MM.1S (cell line): ENCODE measurements at regions not wholly inside any gene's neighbourhood (a gene's known extent, or its start where the extent isn't known, plus 50 kb on each side); places are given as distances from the start of the nearest gene placed in this dataset.
"Not testable (repeated sequence)": the region's sequence is repeated elsewhere in the genome, so short reads cannot be mapped to it uniquely, and the experiment has no call there.

Source experiments
- DNase-seq: peaks from one replicate; pipeline ENCODE4 v3.0.0-alpha.2; 2015
- H2AFZ ChIP-seq: fragments of 300-600 bp; sonication (generic); 2 replicates; pipeline ENCODE4 v1.6.0; 2016; ENCODE audit warnings: antibody characterized with exemption, low read length
- H3F3A ChIP-seq: fragments of 300-600 bp; sonication (generic); 2 replicates; pipeline ENCODE4 v1.6.1; 2016; ENCODE audit warnings: mild to moderate bottlenecking, antibody characterized with exemption, low read length, moderate library complexity, mixed read lengths; ENCODE audit not compliant: insufficient read depth
- H3K27ac ChIP-seq: fragments of 300-600 bp; sonication (generic); 2 replicates; pipeline ENCODE4 v1.5.1; 2016; ENCODE audit warnings: mild to moderate bottlenecking, low read length
- H3K27me3 ChIP-seq: fragments of 300-600 bp; sonication (generic); replicated peaks from 2 replicates; pipeline ENCODE4 v1.6.0; 2016; ENCODE audit warnings: low read length; ENCODE audit not compliant: insufficient read depth
- H3K36me3 ChIP-seq: fragments of 300-600 bp; sonication (generic); replicated peaks from 2 replicates; pipeline ENCODE4 v1.6.1; 2016; ENCODE audit warnings: mild to moderate bottlenecking, low read length, mixed read lengths; ENCODE audit not compliant: insufficient read depth
- H3K4me1 ChIP-seq: fragments of 300-600 bp; sonication (generic); 2 replicates; pipeline ENCODE4 v1.6.1; 2016; ENCODE audit warnings: low read length, mixed read lengths
- H3K4me2 ChIP-seq: fragments of 300-600 bp; sonication (generic); 2 replicates; pipeline ENCODE4 v1.6.0; 2016; ENCODE audit warnings: low read depth, low read length
- H3K4me3 ChIP-seq: fragments of 300-600 bp; sonication (generic); 2 replicates; pipeline ENCODE4 v1.5.1; 2016; ENCODE audit warnings: low read length, mixed read lengths
- H3K79me2 ChIP-seq: fragments of 300-600 bp; sonication (generic); 2 replicates; pipeline ENCODE4 v1.6.1; 2016; ENCODE audit warnings: mixed run types, low read length, mixed read lengths
- H3K9ac ChIP-seq: fragments of 300-600 bp; sonication (generic); 2 replicates; pipeline ENCODE4 v1.6.1; 2016; ENCODE audit warnings: low read length, mixed read lengths
- H3K9me2 ChIP-seq: fragments of 300-600 bp; sonication (generic); replicated peaks from 2 replicates; pipeline ENCODE4 v1.6.1; 2016; ENCODE audit warnings: mild to moderate bottlenecking, low read length, mixed read lengths; ENCODE audit not compliant: insufficient read depth
- H3K9me3 ChIP-seq: fragments of 300-600 bp; sonication (generic); replicated peaks from 2 replicates; pipeline ENCODE4 v1.6.1; 2016; ENCODE audit warnings: mild to moderate bottlenecking, low read length, mixed read lengths; ENCODE audit not compliant: insufficient read depth
- H4K20me1 ChIP-seq: fragments of 300-600 bp; sonication (generic); 2 replicates; pipeline ENCODE4 v1.6.1; 2016; ENCODE audit warnings: mild to moderate bottlenecking, low read length, moderate library complexity, mixed read lengths; ENCODE audit not compliant: insufficient read depth
- EZH2 ChIP-seq: fragments of 300-600 bp; sonication (generic); optimal IDR thresholded peaks from 2 replicates; pipeline ENCODE3; 2017; ENCODE audit warnings: low read depth, mild to moderate bottlenecking, antibody characterized with exemption, low read length, mixed read lengths
- EZH2phosphoT487 ChIP-seq: fragments of 300-600 bp; sonication (generic); IDR thresholded peaks from 2 replicates; pipeline ENCODE4 v1.6.1; 2018; ENCODE audit warnings: antibody characterized with exemption, low read length
- TF ChIP-seq, protein P1 (sequence below): fragments of 300-600 bp; sonication (generic); IDR thresholded peaks from 2 replicates; pipeline ENCODE4 v1.5.1; 2016; ENCODE audit warnings: antibody characterized with exemption, low read length, mixed read lengths

GRCh38 chr17:64747938-64748540, 85.9 kb upstream of the SMURF2 start:
- no peak for DNase-seq
- Histone ChIP-seq H3K4me3 (no peak overlapping the region), H3K79me2 (no peaks in the 10 kb centered on the region), H3F3A (no peaks in the 10 kb centered on the region), H3K9ac (no peak overlapping the region), H3K9me2 (no peaks in the 10 kb centered on the region), H3K9me3 (no peaks in the 10 kb centered on the region), H4K20me1 (no peaks in the 10 kb centered on the region), H3K4me2 (no peak overlapping the region), H3K27ac (no peak overlapping the region), H3K27me3 (no peaks in the 10 kb centered on the region), H2AFZ (no peak overlapping the region), H3K36me3 (no peaks in the 10 kb centered on the region), H3K4me1 (no peaks in the 10 kb centered on the region)
- TF ChIP-seq EZH2phosphoT487 (no peak), EZH2 (no peak)
- TF ChIP-seq, protein P1, sequence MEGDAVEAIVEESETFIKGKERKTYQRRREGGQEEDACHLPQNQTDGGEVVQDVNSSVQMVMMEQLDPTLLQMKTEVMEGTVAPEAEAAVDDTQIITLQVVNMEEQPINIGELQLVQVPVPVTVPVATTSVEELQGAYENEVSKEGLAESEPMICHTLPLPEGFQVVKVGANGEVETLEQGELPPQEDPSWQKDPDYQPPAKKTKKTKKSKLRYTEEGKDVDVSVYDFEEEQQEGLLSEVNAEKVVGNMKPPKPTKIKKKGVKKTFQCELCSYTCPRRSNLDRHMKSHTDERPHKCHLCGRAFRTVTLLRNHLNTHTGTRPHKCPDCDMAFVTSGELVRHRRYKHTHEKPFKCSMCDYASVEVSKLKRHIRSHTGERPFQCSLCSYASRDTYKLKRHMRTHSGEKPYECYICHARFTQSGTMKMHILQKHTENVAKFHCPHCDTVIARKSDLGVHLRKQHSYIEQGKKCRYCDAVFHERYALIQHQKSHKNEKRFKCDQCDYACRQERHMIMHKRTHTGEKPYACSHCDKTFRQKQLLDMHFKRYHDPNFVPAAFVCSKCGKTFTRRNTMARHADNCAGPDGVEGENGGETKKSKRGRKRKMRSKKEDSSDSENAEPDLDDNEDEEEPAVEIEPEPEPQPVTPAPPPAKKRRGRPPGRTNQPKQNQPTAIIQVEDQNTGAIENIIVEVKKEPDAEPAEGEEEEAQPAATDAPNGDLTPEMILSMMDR: no peak

DNA sequence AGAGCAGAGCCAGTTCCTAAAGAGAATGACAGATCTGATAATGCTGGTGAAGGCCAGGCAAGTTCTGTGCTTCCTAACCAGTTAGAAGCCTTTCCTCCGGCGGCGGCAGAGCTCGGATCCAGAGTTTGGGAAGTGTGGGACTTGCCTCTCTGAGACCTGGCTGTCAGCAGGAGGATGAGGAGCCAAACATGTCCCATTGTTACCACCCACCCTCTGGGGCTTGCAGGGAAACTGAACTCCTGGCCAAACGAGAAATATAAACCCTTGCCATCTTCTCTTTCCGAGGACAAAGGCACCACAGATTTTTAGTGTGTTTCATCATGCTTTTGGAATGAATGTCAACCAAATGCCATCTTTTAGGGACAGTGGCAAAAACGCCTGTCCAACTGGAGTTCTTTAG, 80.2 kb upstream of the SMURF2 start:
- H3K9me2 ChIP-seq: no peaks in the 10 kb centered on the region
- H3K4me1 ChIP-seq: peaks cover 5% of the 10 kb centered on the region
- no peak overlapping the region for H3K27ac ChIP-seq

DNA sequence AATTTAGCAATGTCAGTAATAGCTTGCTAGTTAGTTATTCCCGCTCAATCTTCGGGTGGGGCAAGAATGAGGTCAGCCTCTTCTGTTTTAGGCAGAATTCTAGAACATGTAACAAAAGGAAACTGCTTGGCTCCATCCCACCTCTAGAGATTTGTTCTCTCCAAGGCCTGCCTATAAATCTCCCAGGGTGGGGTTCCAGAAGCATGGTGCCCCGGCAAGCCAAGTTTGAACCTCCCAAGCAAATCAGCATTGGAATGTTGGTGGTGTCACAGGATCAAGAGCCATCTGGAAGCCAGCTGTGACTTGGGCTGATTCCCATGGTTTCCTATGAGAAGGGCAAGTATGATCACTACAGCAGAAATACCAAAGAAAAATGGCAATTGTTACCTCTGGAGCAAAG, 79.8 kb upstream of the SMURF2 start:
- not testable (repeated sequence) for H3K4me2 ChIP-seq, DNase-seq, H3K9me2 ChIP-seq, H3F3A ChIP-seq, H3K4me3 ChIP-seq, H2AFZ ChIP-seq, H3K27me3 ChIP-seq, H3K36me3 ChIP-seq, H3K9ac ChIP-seq, H3K79me2 ChIP-seq, H3K4me1 ChIP-seq, H4K20me1 ChIP-seq, H3K27ac ChIP-seq, H3K9me3 ChIP-seq

More for the DNA sequence above, 80.2 kb upstream of the SMURF2 start:
- no peak overlapping the region for H2AFZ ChIP-seq
- no peaks in the 10 kb centered on the region for H3K27me3 ChIP-seq
- DNase-seq: no peak
- no peak for TF ChIP-seq EZH2phosphoT487
- TF ChIP-seq EZH2: no peak
- TF ChIP-seq, protein P1: no peak
- H3F3A ChIP-seq: no peaks in the 10 kb centered on the region
- no peaks in the 10 kb centered on the region for H3K36me3 ChIP-seq
- no peaks in the 10 kb centered on the region for H3K9me3 ChIP-seq
- H3K4me3 ChIP-seq: no peak overlapping the region
- H3K79me2 ChIP-seq: no peaks in the 10 kb centered on the region
- no peak overlapping the region for H3K9ac ChIP-seq
- H3K4me2 ChIP-seq: no peak overlapping the region
- no peaks in the 10 kb centered on the region for H4K20me1 ChIP-seq

DNA sequence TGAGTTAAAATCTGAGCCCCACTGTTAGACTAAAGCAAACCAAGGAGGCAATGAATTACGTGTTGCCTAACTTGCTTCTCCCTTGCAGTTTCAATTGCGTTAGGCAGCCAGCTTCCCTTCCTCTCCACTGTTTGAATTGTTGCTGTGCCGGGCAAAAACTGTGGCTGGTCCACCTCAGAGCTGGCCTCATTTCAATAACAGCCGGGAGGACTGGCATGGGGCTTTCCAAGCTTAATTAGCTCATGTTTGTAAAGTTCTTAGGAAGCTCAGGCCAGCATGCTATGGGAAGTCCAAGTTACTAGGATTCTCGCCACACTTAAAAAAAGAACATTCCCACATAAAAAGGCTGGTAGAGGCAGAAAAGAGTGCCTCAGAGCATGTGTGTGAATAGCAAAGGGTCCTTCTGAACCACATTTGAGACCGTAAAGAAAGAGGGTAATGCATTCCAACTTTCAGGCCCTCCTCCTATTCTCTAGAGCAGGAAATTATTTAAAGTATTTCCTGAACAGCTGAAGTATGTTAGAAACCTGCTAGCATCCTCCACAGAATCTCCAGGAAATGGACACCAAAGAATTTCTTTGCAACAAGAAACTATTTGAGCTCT, 79.0 kb upstream of the SMURF2 start:
- H3K9me2 ChIP-seq: no peaks in the 10 kb centered on the region
- no peaks in the 10 kb centered on the region for H3F3A ChIP-seq
- H3K9me3 ChIP-seq: no peaks in the 10 kb centered on the region
- H3K79me2 ChIP-seq: no peaks in the 10 kb centered on the region
- no peak for TF ChIP-seq EZH2
- H3K4me3 ChIP-seq: no peak overlapping the region
- no peaks in the 10 kb centered on the region for H3K36me3 ChIP-seq
- DNase-seq: no peak
- peaks cover 5% of the 10 kb centered on the region for H3K4me1 ChIP-seq
- no peak overlapping the region for H3K4me2 ChIP-seq
- H4K20me1 ChIP-seq: no peaks in the 10 kb centered on the region
- H3K9ac ChIP-seq: no peak overlapping the region
- no peaks in the 10 kb centered on the region for H3K27me3 ChIP-seq
- H3K27ac ChIP-seq: no peak overlapping the region
- no peak overlapping the region for H2AFZ ChIP-seq
